GM18498 (cell line): ENCODE measurements at regions not wholly inside any gene's neighbourhood (a gene's known extent, or its start where the extent isn't known, plus 50 kb on each side); places are given as distances from the start of the nearest gene placed in this dataset.
"Not testable (repeated sequence)": the region's sequence is repeated elsewhere in the genome, so short reads cannot be mapped to it uniquely, and the experiment has no call there.

Experiments used
- ATAC-seq: cut with Tn5 transposase; IDR thresholded peaks from one replicate; pipeline ENCODE4 v1.9.1; 2021; ENCODE audit warnings: mild to moderate bottlenecking, moderate library complexity; ENCODE audit not compliant: unreplicated experiment

- ATAC-seq, result not testable (repeated sequence)
These were observed 357.5 kb downstream of the CNTNAP3B start for GRCh38 chr9:41771693-41772092.

GRCh38 chr9:41754822-41755221 is 374.4 kb downstream of the CNTNAP3B start:
- not testable (repeated sequence) for ATAC-seq

- ATAC-seq, result not testable (repeated sequence)
These were observed 374.8 kb downstream of the CNTNAP3B start for GRCh38 chr9:41754403-41754802.

- ATAC-seq, result not testable (repeated sequence)
These were observed 387.3 kb downstream of the CNTNAP3B start for GRCh38 chr9:41741897-41742296.

- not testable (repeated sequence) for ATAC-seq
These were observed 388.1 kb downstream of the CNTNAP3B start for GRCh38 chr9:41741173-41741572.

- ATAC-seq, result not testable (repeated sequence)
These were observed 390.5 kb downstream of the CNTNAP3B start for GRCh38 chr9:41738681-41739080.

GRCh38 chr9:41699190-41699589 is 430.0 kb downstream of the CNTNAP3B start:
- not testable (repeated sequence) for ATAC-seq

- not testable (repeated sequence) for ATAC-seq
These were observed 432.1 kb downstream of the CNTNAP3B start for GRCh38 chr9:41697080-41697479.

GRCh38 chr9:41679312-41679711 is 449.9 kb downstream of the CNTNAP3B start:
- ATAC-seq, result not testable (repeated sequence)

- ATAC-seq, result not testable (repeated sequence)
These were observed 465.7 kb downstream of the CNTNAP3B start for GRCh38 chr9:41663497-41664036.

- ATAC-seq, result not testable (repeated sequence)
These were observed 469.6 kb upstream of the ZNG1F start for GRCh38 chr9:41658706-41659105.

- ATAC-seq, result not testable (repeated sequence)
These were observed 469.0 kb upstream of the ZNG1F start for GRCh38 chr9:41658116-41658515.

GRCh38 chr9:41657141-41657540 is 468.0 kb upstream of the ZNG1F start:
- not testable (repeated sequence) for ATAC-seq

GRCh38 chr9:41655071-41655554 is 466.0 kb upstream of the ZNG1F start:
- ATAC-seq, result not testable (repeated sequence)

- not testable (repeated sequence) for ATAC-seq
These were observed 465.2 kb upstream of the ZNG1F start for GRCh38 chr9:41654349-41654748.

- not testable (repeated sequence) for ATAC-seq
These were observed 464.6 kb upstream of the ZNG1F start for GRCh38 chr9:41653560-41654340.

- ATAC-seq, result not testable (repeated sequence)
These were observed 463.7 kb upstream of the ZNG1F start for GRCh38 chr9:41652800-41653199.

- ATAC-seq, result not testable (repeated sequence)
These were observed 463.1 kb upstream of the ZNG1F start for GRCh38 chr9:41652100-41652713.

- not testable (repeated sequence) for ATAC-seq
These were observed 461.0 kb upstream of the ZNG1F start for GRCh38 chr9:41650086-41650485.

GRCh38 chr9:41648564-41648963 is 459.4 kb upstream of the ZNG1F start:
- not testable (repeated sequence) for ATAC-seq

- not testable (repeated sequence) for ATAC-seq
These were observed 457.1 kb upstream of the ZNG1F start for GRCh38 chr9:41646246-41646645.
